GM13977 (cell line): ENCODE measurements at regions not wholly inside any gene's neighbourhood (a gene's known extent, or its start where the extent isn't known, plus 50 kb on each side); places are given as distances from the start of the nearest gene placed in this dataset.

ENCODE experiments used
- DNase-seq: peaks from one replicate; pipeline ENCODE4 v3.0.0; 2012; ENCODE audit warnings: low spot score
- in situ Hi-C: fragments of 300-500 bp; cut with MboI; formaldehyde crosslinking; loops from one replicate; pipeline ENCODE4 v1.12.0; 2022; ENCODE audit warnings: low sequenced_read_pairs, low pct_unique_long_range_greater_than_20kb, mixed read lengths, inconsistent platforms; ENCODE audit not compliant: unreplicated experiment
- TF ChIP-seq, protein P1 (sequence below): IDR thresholded peaks from 2 replicates; pipeline ENCODE4 v1.5.1; 2012; ENCODE audit warnings: mild to moderate bottlenecking, control low read depth; ENCODE audit not compliant: insufficient read depth; ENCODE audit errors: extremely low read depth, missing control alignments

GRCh38 chr2:65662654-65663432 lies 230.4 kb upstream of the SPRED2 start:
- in situ Hi-C loops: no loop called here
- DNase-seq: no peak
- TF ChIP-seq, protein P1, sequence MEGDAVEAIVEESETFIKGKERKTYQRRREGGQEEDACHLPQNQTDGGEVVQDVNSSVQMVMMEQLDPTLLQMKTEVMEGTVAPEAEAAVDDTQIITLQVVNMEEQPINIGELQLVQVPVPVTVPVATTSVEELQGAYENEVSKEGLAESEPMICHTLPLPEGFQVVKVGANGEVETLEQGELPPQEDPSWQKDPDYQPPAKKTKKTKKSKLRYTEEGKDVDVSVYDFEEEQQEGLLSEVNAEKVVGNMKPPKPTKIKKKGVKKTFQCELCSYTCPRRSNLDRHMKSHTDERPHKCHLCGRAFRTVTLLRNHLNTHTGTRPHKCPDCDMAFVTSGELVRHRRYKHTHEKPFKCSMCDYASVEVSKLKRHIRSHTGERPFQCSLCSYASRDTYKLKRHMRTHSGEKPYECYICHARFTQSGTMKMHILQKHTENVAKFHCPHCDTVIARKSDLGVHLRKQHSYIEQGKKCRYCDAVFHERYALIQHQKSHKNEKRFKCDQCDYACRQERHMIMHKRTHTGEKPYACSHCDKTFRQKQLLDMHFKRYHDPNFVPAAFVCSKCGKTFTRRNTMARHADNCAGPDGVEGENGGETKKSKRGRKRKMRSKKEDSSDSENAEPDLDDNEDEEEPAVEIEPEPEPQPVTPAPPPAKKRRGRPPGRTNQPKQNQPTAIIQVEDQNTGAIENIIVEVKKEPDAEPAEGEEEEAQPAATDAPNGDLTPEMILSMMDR: no peak

DNA sequence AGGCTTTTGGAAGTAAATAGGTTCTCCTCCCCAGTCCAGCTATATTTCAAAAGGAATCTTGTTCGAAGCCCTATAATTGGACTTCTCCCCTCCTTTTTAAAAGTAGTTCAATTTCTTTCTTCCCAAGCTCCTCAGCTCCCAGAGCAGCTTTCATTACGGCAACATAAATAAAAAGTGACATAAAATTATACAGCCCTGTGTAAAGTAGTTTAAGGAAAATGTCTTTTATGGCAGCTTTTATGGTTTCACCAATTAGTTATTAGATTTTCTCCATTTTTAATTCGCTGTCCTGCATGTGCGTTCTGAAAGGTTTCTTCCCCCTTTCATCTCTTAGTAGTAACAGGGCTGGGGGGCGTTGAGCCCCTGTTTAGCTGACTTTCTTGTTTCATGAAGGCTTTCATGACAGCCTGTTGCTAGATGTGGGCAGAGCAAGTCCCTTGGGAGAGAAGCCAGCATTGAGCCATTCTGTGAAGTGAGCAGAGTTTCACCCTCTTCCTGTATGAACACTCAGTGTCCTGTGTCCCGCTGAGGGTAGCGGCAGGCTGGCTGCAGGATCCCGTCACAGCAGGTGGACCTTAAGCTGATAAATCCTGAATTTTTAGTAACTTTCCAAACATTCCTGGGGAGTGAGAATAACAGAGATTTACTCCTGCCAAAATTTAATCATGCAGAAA lies 229.7 kb upstream of the SPRED2 start:
- in situ Hi-C loops: no loop called here
- TF ChIP-seq, protein P1: no peak
- no peak for DNase-seq

DNA sequence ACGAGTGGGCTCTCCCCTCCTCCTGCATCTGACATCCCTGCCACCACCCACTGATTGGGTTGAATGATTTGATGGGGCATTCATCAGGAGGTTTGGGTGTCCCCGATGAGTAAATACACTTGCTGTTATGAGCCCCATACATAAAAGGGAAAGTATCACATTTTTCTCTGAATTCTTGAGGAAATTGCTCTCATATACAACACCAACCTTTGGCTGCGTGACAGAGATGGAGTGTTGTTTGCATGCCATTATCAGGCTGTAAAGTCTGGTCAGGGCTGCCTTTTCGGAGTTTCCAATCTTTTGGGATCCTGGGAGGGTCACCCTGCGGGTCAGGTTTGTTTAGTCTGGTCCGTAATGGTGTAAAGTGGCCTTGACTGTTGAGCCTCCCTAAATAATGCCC lies 227.9 kb upstream of the SPRED2 start:
- in situ Hi-C loops: no loop called here
- TF ChIP-seq, protein P1: no peak
- DNase-seq: no peak

- in situ Hi-C loops: no loop called here
- DNase-seq: no peak
- TF ChIP-seq, protein P1: no peak
These were observed 226.5 kb upstream of the SPRED2 start for GRCh38 chr2:65658881-65659280.

DNA sequence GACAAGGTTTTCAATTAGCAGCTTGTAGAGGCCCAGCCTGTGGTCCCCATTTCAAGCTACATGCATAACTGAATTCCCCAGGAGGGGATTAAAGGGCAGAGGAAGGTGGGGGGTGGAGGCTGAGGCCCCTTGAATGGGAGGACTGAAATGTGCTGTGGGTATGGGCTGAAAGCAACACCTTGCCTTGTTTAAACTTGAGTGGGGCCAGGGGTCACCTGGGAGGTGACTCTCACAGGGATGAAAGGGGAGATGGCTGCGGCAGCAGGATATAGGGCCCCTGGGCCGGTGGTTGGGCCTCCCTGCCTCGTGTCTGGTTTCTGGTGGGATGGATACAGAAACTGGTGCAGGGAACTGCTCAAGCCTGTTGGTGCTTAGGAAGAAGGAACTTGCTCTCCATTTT lies 225.9 kb upstream of the SPRED2 start:
- TF ChIP-seq, protein P1: no peak
- DNase-seq: no peak
- in situ Hi-C loops: no loop called here

DNA sequence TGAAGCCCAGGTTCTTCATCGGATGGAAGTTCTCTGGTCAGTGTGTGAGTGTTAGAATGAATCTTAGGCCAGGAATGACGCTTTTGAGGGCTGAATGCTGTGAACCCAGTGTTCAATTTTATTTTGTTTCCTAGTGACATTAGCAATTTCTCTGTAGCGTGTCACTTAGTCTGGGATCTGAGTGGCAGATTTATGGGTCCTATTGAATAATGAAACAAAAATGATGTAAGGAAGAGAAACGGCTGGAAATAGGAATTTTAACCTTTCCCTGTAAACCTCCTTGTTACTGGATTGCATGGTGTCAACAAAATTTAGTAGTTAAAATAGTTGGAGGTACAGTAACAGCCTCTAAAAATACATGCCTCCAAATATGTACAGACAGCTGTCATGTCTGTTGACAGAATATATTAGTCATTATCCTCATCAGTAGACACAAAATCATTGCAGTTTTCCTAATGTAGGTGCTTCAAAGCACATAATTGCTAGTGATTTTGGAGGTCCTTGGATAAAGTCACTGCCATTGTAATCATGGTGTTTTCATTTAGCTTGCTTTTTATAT lies 223.8 kb upstream of the SPRED2 start:
- DNase-seq: no peak
- TF ChIP-seq, protein P1: no peak
- in situ Hi-C loops: no loop called here
